Fibroblast of lung (primary cell): ENCODE measurements at regions not wholly inside any gene's neighbourhood (a gene's known extent, or its start where the extent isn't known, plus 50 kb on each side); places are given as distances from the start of the nearest gene placed in this dataset.

Source experiments
- DNase-seq, 2 donors: peaks; one replicate each; pipeline versions ENCODE4 v3.0.0 to v3.0.0-alpha.2; 2010; ENCODE audit warnings: low read depth in 2 of 2
- H2AFZ ChIP-seq: 2 replicates; pipeline ENCODE4 v1.5.1; 2012; ENCODE audit warnings: low read length, control low read depth, inconsistent platforms
- H3K27ac ChIP-seq: 2 replicates; pipeline ENCODE4 v1.5.1; 2011; ENCODE audit warnings: low read length, control low read depth; ENCODE audit not compliant: insufficient read depth
- H3K27me3 ChIP-seq: 2 replicates; pipeline ENCODE4 v1.5.1; 2011; ENCODE audit warnings: mild to moderate bottlenecking, low read length; ENCODE audit not compliant: control insufficient read depth, insufficient read depth
- H3K36me3 ChIP-seq: 2 replicates; pipeline ENCODE4 v1.5.1; 2011; ENCODE audit warnings: low read length; ENCODE audit not compliant: control insufficient read depth, insufficient read depth
- H3K4me1 ChIP-seq: 2 replicates; pipeline ENCODE4 v1.5.1; 2011; ENCODE audit warnings: low read length; ENCODE audit not compliant: control insufficient read depth, insufficient read depth; ENCODE audit errors: extremely low read depth
- H3K4me2 ChIP-seq: 2 replicates; pipeline ENCODE4 v1.5.1; 2011; ENCODE audit warnings: low read length, control low read depth; ENCODE audit not compliant: insufficient read depth; ENCODE audit errors: extremely low read depth
- H3K4me3 ChIP-seq, 4 experiments: fragments of 200-600 bp in 1 of 4; sonication (generic) in 1 of 4; replicated peaks in 1 of 4; 2 replicates each; pipeline ENCODE4 v1.5.1; 2011 to 2016; ENCODE audit warnings: low read length in 4 of 4, low read depth in 3 of 4, mild to moderate bottlenecking in 3 of 4, control low read depth in 2 of 4, inconsistent platforms in 1 of 4, mixed read lengths in 1 of 4; ENCODE audit not compliant: insufficient read depth in 1 of 4; ENCODE audit errors: control extremely low read depth in 1 of 4
- H3K79me2 ChIP-seq: 2 replicates; pipeline ENCODE4 v1.5.1; 2012; ENCODE audit warnings: mild to moderate bottlenecking, low read length, inconsistent platforms; ENCODE audit not compliant: control insufficient read depth, insufficient read depth
- H3K9ac ChIP-seq: 2 replicates; pipeline ENCODE4 v1.5.1; 2011; ENCODE audit warnings: mild to moderate bottlenecking, low read length, control low read depth; ENCODE audit not compliant: insufficient read depth
- H3K9me3 ChIP-seq: 2 replicates; pipeline ENCODE4 v1.5.1; 2012; ENCODE audit warnings: low read depth, low read length; ENCODE audit not compliant: control insufficient read depth, insufficient read depth
- H4K20me1 ChIP-seq: 2 replicates; pipeline ENCODE4 v1.5.1; 2011; ENCODE audit warnings: low read length; ENCODE audit not compliant: control insufficient read depth, insufficient read depth; ENCODE audit errors: extremely low read depth
- EZH2 ChIP-seq: IDR thresholded peaks from 2 replicates; pipeline ENCODE4 v1.5.1; 2012; ENCODE audit warnings: low read length, control low read depth, mild to moderate bottlenecking; ENCODE audit errors: missing control alignments
- TF ChIP-seq, protein P1 (sequence below), 2 donors: IDR thresholded peaks in 1 of 2; conservative IDR thresholded peaks in 1 of 2; 1 replicate in 1 of 2; 2 replicates in 1 of 2; pipeline ENCODE4 v1.5.1; 2011 to 2012; ENCODE audit warnings: low read length in 2 of 2, control low read depth in 1 of 2, inconsistent platforms in 1 of 2, low read depth in 1 of 2, mild to moderate bottlenecking in 1 of 2

DNA sequence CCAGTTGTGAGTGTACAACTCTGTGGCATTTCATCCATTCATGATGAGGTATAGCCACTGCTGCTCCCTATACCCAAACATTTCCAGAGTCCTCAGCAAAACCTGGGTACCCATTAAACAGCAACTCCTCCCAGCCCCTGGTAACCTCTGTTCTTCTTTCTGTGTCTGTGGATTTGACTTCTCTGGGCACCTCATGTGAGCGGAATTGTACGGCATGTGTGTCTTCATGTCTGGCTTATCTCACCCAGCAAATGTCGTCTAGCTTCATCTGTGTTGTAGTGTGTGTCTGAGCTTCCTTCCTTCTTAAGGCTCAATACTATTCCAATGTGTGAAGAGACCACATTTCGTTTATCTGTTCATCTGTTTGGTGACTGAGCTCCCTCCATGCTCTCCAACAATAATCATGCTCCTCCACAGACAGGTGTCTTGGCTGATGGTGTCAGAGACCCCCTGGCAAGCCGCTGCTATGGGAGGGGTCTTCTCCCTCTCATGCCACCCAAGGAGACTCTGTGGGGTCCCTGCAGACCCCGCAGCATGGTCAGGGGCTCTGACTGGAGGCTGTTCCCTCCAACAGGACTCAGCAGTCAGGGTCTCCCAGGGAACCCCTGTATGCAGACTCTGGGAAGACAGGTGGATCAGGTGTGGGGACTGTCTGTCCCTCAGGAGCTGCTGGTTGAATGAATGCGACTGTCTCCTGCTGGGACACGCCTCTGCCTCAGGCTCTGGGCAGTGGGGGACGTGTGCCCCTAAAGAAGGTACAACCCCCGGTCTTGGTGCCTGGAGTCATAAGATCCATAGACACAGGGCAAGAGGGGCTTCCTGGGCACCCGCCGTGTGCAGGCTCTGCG lies 52.7 kb downstream of the SMIM38 start:
- H3K9me3 ChIP-seq, result no peaks in the 10 kb centered on the region
- TF ChIP-seq, protein P1, sequence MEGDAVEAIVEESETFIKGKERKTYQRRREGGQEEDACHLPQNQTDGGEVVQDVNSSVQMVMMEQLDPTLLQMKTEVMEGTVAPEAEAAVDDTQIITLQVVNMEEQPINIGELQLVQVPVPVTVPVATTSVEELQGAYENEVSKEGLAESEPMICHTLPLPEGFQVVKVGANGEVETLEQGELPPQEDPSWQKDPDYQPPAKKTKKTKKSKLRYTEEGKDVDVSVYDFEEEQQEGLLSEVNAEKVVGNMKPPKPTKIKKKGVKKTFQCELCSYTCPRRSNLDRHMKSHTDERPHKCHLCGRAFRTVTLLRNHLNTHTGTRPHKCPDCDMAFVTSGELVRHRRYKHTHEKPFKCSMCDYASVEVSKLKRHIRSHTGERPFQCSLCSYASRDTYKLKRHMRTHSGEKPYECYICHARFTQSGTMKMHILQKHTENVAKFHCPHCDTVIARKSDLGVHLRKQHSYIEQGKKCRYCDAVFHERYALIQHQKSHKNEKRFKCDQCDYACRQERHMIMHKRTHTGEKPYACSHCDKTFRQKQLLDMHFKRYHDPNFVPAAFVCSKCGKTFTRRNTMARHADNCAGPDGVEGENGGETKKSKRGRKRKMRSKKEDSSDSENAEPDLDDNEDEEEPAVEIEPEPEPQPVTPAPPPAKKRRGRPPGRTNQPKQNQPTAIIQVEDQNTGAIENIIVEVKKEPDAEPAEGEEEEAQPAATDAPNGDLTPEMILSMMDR (conservative IDR thresholded peaks at IDR 0.05 in 1 of 2, IDR thresholded peaks at IDR 0.05 in 1 of 2; ENCODE audit: low read depth in 1 of 2, low read length in 2 of 2), result no peak
- TF ChIP-seq EZH2, result no peak
- peaks cover 5% of the 10 kb centered on the region for H3K27me3 ChIP-seq
- H3K4me3 ChIP-seq, result no peak overlapping the region
- H4K20me1 ChIP-seq, result no peaks in the 10 kb centered on the region
- no peak overlapping the region for H3K9ac ChIP-seq
- no peak for DNase-seq
- no peak overlapping the region for H3K27ac ChIP-seq
- H2AFZ ChIP-seq, result no peak overlapping the region
- H3K36me3 ChIP-seq, result no peaks in the 10 kb centered on the region
- H3K4me2 ChIP-seq, result no peak overlapping the region
- H3K79me2 ChIP-seq, result no peaks in the 10 kb centered on the region
- no peaks in the 10 kb centered on the region for H3K4me1 ChIP-seq

DNA sequence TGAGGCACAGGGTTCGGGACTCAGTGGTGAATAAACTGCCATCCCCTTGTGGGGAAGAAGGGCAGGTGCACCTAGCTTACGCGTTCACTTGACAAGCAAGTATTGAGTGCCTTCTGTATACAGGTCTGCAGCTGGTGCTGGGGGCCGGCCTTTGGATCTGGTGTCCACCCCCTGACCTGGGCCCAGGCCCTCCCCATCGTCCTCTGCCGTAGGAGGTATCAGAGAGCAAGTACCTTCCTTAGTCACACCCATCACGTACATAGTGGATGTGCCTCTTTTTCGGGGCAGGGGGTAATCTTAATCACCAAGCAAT lies 53.3 kb downstream of the SMIM38 start:
- H2AFZ ChIP-seq, result no peak overlapping the region
- H3K79me2 ChIP-seq, result no peaks in the 10 kb centered on the region
- no peak overlapping the region for H3K4me3 ChIP-seq
- no peak overlapping the region for H3K4me2 ChIP-seq
- no peaks in the 10 kb centered on the region for H3K9me3 ChIP-seq
- H3K36me3 ChIP-seq, result no peaks in the 10 kb centered on the region
- DNase-seq, result no peak
- no peaks in the 10 kb centered on the region for H3K4me1 ChIP-seq
- H3K27ac ChIP-seq, result no peak overlapping the region
- H4K20me1 ChIP-seq, result no peaks in the 10 kb centered on the region
- no peak overlapping the region for H3K9ac ChIP-seq
- H3K27me3 ChIP-seq, result peaks cover 9% of the 10 kb centered on the region
- TF ChIP-seq EZH2, result no peak
- TF ChIP-seq, protein P1 (conservative IDR thresholded peaks at IDR 0.05 in 1 of 2, IDR thresholded peaks at IDR 0.05 in 1 of 2; ENCODE audit: low read depth in 1 of 2, low read length in 2 of 2), result no peak

DNA sequence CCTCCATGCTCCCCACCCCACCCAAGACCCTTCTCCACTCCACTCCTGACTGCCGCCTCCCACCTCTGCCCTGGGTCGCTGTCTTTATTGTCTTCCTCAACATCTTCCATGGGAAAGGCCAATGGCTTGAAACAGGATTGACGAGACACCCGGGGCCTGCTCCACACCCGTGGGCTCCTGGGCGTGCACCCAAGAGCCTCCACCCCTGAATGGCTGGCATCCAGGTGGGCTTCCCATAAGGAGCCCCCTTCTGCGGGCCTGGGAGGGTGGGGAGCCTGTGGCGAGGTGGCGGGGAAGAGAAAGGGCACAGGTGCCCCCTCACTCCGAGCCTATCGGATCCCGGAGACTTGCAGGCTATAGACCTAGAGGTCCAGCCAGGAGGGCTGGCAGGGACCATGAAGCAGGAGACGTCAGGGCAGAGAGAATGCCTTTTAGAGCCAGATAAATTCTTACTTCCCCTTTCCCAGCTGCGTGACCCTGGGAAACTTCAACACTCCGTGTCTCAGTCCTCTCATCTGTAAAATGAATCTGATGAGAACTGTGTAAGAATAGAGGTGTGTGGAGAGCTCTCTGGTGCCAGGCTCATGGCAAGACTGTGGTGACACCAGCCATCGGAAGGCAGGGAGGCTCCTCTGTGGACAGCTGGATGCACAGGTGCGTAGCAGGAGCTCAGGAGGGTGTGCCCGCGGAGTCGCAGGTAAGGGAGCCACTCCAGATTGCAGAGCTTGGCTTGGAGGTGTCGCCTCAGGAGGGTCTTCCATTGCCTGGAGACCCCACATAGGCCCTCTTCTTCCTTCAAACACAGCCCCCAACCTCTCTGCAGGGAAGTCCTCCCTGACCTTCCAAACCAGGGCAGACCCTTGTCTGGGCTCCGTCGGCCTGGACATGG lies 53.9 kb downstream of the SMIM38 start:
- Histone ChIP-seq H3K4me3 (no peak overlapping the region), H3K4me1 (no peaks in the 10 kb centered on the region), H3K79me2 (no peaks in the 10 kb centered on the region), H4K20me1 (no peaks in the 10 kb centered on the region), H3K36me3 (no peaks in the 10 kb centered on the region), H3K4me2 (no peak overlapping the region), H2AFZ (no peak overlapping the region), H3K27me3 (peaks cover 9% of the 10 kb centered on the region), H3K9ac (no peak overlapping the region), H3K9me3 (no peaks in the 10 kb centered on the region), H3K27ac (no peak overlapping the region)
- no peak for DNase-seq
- TF ChIP-seq, protein P1 (conservative IDR thresholded peaks at IDR 0.05 in 1 of 2, IDR thresholded peaks at IDR 0.05 in 1 of 2; ENCODE audit: low read depth in 1 of 2, low read length in 2 of 2), result no peak
- TF ChIP-seq EZH2, result no peak
